DOHH2 (cell line): ENCODE measurements at regions not wholly inside any gene's neighbourhood (a gene's known extent, or its start where the extent isn't known, plus 50 kb on each side); places are given as distances from the start of the nearest gene placed in this dataset.

Experiments used
- H3F3A ChIP-seq: fragments of 200-600 bp; sonication (generic), shearing (Covaris generic); 2 replicates; pipeline ENCODE4 v1.6.0; 2016; ENCODE audit warnings: antibody characterized with exemption, mild to moderate bottlenecking; ENCODE audit not compliant: control insufficient read depth, insufficient read depth
- H3K27ac ChIP-seq: fragments of 200-600 bp; sonication (generic); 2 replicates; pipeline ENCODE4 v1.5.1; 2014; ENCODE audit warnings: low read depth, mild to moderate bottlenecking, low read length, moderate library complexity
- H3K27me3 ChIP-seq: fragments of 200-600 bp; sonication (generic); 2 replicates; pipeline ENCODE4 v1.6.1; 2014; ENCODE audit warnings: mild to moderate bottlenecking, low read length, mixed read lengths; ENCODE audit not compliant: control insufficient read depth
- H3K36me3 ChIP-seq: fragments of 200-600 bp; sonication (generic); 2 replicates; pipeline ENCODE4 v1.6.1; 2014; ENCODE audit warnings: mild to moderate bottlenecking, low read length, moderate library complexity, mixed read lengths; ENCODE audit not compliant: control insufficient read depth
- H3K4me1 ChIP-seq: fragments of 200-600 bp; sonication (generic); 2 replicates; pipeline ENCODE4 v1.6.1; 2014; ENCODE audit warnings: mild to moderate bottlenecking, low read length, mixed read lengths; ENCODE audit not compliant: control insufficient read depth
- H3K4me2 ChIP-seq: fragments of 200-600 bp; sonication (generic); 2 replicates; pipeline ENCODE4 v1.6.0; 2014; ENCODE audit warnings: mild to moderate bottlenecking, low read length, moderate library complexity
- H3K4me3 ChIP-seq: fragments of 200-600 bp; sonication (generic); 2 replicates; pipeline ENCODE4 v1.5.1; 2014; ENCODE audit warnings: mild to moderate bottlenecking, low read length, mixed read lengths
- H3K79me2 ChIP-seq: fragments of 200-600 bp; sonication (generic); 2 replicates; pipeline ENCODE4 v1.6.1; 2014; ENCODE audit warnings: mild to moderate bottlenecking, low read length, mixed read lengths; ENCODE audit not compliant: control insufficient read depth
- H3K9me2 ChIP-seq: fragments of 200-600 bp; sonication (generic); replicated peaks from 2 replicates; pipeline ENCODE4 v1.6.1; 2014; ENCODE audit warnings: mild to moderate bottlenecking, low read length, mixed read lengths; ENCODE audit not compliant: control insufficient read depth
- H3K9me3 ChIP-seq: fragments of 200-600 bp; sonication (generic); 2 replicates; pipeline ENCODE4 v1.6.1; 2014; ENCODE audit warnings: antibody characterized with exemption, low read length, mixed read lengths; ENCODE audit not compliant: control insufficient read depth, insufficient read depth
- H4K20me1 ChIP-seq: fragments of 200-600 bp; sonication (generic); 2 replicates; pipeline ENCODE4 v1.6.0; 2014; ENCODE audit warnings: low read depth, mild to moderate bottlenecking, antibody characterized with exemption, low read length, moderate library complexity; ENCODE audit not compliant: control insufficient read depth, insufficient read depth
- CTCF ChIP-seq: fragments of 200-600 bp; sonication (generic); IDR thresholded peaks from one replicate; pipeline ENCODE4 v1.5.1; 2014; ENCODE audit warnings: antibody characterized with exemption, mild to moderate bottlenecking, low read depth, low read length; ENCODE audit not compliant: poor library complexity, severe bottlenecking
- EZH2phosphoT487 ChIP-seq: fragments of 200-600 bp; sonication (generic); IDR thresholded peaks from 2 replicates; pipeline ENCODE4 v1.6.1; 2017; ENCODE audit warnings: borderline replicate concordance, mild to moderate bottlenecking, antibody characterized with exemption, low read length, moderate library complexity, mixed read lengths

GRCh38 chr18:75587131-75587530 lies 159.6 kb upstream of the SMIM21 start:
- Histone ChIP-seq H3K27me3 (no peaks in the 10 kb centered on the region), H3K36me3 (no peaks in the 10 kb centered on the region), H3K9me2 (no peaks in the 10 kb centered on the region), H3K4me3 (no peak overlapping the region), H3F3A (no peaks in the 10 kb centered on the region), H3K9me3 (peaks cover 3% of the 10 kb centered on the region), H4K20me1 (no peaks in the 10 kb centered on the region), H3K27ac (no peak overlapping the region), H3K79me2 (no peaks in the 10 kb centered on the region), H3K4me1 (no peaks in the 10 kb centered on the region), H3K4me2 (no peak overlapping the region)
- TF ChIP-seq CTCF: no peak
- no peak for TF ChIP-seq EZH2phosphoT487

DNA sequence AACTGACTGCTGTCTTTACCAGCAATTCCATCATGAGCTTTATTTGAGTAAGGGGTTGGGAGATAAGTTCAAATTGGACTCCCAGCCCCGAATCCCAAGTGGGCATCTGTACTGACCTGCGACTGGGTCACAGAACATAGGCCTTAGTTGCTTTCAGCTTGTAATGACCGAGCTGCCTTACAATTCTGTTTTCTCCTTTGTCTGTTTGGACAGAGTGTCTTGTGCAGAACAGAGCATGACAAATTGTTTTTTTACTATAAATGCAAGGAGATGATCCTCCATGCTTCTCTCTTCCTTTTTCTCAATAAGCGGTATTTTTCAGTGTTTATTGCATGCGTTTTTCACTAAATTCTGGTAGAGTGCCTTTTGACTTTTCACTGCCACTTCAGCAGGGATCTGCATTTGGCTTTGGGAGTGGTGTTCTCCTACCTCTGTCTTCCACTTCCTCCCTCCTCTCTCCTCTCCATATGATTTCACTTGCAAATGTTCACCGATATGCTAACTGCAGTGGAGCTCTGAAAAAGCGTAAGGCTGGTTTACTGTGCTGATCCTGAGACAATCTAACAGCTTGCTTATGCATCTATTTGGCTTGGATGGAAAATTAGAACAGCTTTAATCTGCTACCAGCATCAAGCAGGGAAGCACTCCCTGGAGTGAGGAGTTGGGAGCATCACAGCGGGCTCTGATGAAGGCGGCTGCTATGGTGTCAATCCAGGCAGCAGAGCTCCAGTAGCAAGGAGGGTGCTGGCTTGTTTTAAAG lies 158.8 kb upstream of the SMIM21 start:
- H3K4me2 ChIP-seq: no peak overlapping the region
- no peaks in the 10 kb centered on the region for H3K79me2 ChIP-seq
- H4K20me1 ChIP-seq: no peaks in the 10 kb centered on the region
- no peaks in the 10 kb centered on the region for H3K9me3 ChIP-seq
- no peaks in the 10 kb centered on the region for H3K9me2 ChIP-seq
- H3K4me3 ChIP-seq: no peak overlapping the region
- H3K36me3 ChIP-seq: no peaks in the 10 kb centered on the region
- no peaks in the 10 kb centered on the region for H3F3A ChIP-seq
- TF ChIP-seq CTCF: no peak
- TF ChIP-seq EZH2phosphoT487: no peak
- no peaks in the 10 kb centered on the region for H3K4me1 ChIP-seq
- H3K27me3 ChIP-seq: no peaks in the 10 kb centered on the region
- H3K27ac ChIP-seq: no peak overlapping the region

DNA sequence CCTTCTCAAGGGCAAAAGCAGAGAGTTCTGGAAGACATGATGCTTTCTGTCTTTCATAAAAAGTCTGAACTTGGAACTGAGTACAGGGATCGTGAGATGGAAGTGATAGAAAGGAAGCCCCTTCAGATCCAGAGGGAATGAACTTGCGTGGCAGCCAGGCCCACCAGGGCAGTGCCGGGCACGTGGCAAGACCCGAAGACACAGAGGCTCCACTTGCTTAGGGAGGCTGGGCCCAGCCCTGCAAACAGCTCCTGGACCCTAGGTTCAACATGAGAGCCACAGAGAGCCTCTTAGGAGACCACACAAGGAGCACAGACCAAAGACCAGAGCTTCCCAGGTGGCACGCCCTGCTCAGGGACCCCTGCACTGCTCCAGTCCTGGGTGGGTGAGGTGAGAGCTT lies 155.4 kb upstream of the SMIM21 start:
- Histone ChIP-seq H3K9me2 (no peaks in the 10 kb centered on the region), H3K4me1 (no peaks in the 10 kb centered on the region), H3K4me2 (no peak overlapping the region), H3K9me3 (no peaks in the 10 kb centered on the region), H3K27ac (no peak overlapping the region), H3K4me3 (no peak overlapping the region), H3K79me2 (no peaks in the 10 kb centered on the region), H4K20me1 (no peaks in the 10 kb centered on the region), H3K36me3 (no peaks in the 10 kb centered on the region), H3F3A (no peaks in the 10 kb centered on the region), H3K27me3 (no peaks in the 10 kb centered on the region)
- TF ChIP-seq EZH2phosphoT487 (no peak), CTCF (no peak)
